Muscle layer of duodenum (tissue), 2 donors: ENCODE measurements at regions not wholly inside any gene's neighbourhood (a gene's known extent, or its start where the extent isn't known, plus 50 kb on each side); places are given as distances from the start of the nearest gene placed in this dataset.

Experiments used
- H3K27ac ChIP-seq: one replicate; pipeline ENCODE4 v1.7.0; 2013; ENCODE audit warnings: mild to moderate bottlenecking, low read length
- H3K27me3 ChIP-seq: one replicate; pipeline ENCODE4 v1.7.0; 2013; ENCODE audit warnings: low read depth, mild to moderate bottlenecking, control low read depth, low read length
- H3K36me3 ChIP-seq, 2 donors: one replicate each; pipeline ENCODE4 v1.7.0; 2013; ENCODE audit warnings: low read length in 2 of 2, control low read depth in 1 of 2, mild to moderate bottlenecking in 1 of 2; ENCODE audit not compliant: insufficient read depth in 2 of 2, control insufficient read depth in 1 of 2
- H3K4me1 ChIP-seq, 2 donors: one replicate each; pipeline ENCODE4 v1.7.0; 2013; ENCODE audit warnings: low read length in 2 of 2, mild to moderate bottlenecking in 2 of 2, control low read depth in 1 of 2, moderate library complexity in 1 of 2; ENCODE audit not compliant: insufficient read depth in 2 of 2, control insufficient read depth in 1 of 2
- H3K4me3 ChIP-seq, 2 donors: one replicate each; pipeline ENCODE4 v1.7.0; 2013; ENCODE audit warnings: low read length in 2 of 2, low read depth in 1 of 2, mild to moderate bottlenecking in 1 of 2
- H3K9me3 ChIP-seq, 2 donors: one replicate each; pipeline ENCODE4 v1.7.0; 2013; ENCODE audit warnings: low read length in 2 of 2, control low read depth in 1 of 2, mild to moderate bottlenecking in 1 of 2; ENCODE audit not compliant: control insufficient read depth in 1 of 2
- donor health status: healthy.

DNA sequence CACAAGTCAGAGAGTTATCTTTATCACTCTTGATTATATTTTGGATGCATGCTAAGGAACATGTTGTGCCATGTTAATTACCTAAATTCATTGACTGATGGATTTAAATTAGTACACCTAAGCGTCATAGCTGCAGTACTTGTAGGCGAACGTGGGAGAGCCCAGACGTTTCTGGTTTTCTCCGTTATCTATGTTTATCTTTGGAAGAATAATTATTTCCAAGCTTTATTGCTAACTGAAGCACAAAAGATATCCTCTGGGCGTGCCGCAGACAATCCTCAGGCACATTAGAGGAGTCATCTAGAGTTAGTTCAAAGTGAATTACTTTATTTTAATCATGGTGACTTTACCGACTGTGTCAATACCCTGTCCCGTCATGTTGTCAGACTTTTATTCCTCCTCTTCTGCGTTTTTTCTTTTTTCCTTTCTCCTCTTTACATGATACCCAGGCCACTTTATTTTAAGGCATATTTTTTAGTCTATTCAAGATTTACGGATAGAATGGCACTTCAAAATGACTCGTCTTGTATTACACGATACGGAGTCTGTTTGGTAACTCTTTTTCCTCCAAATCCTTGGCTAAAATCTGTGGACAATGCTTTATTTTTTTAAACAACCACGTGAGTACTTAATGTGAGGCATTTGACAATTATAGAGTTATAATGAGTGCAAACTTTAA, 632.0 kb upstream of the TENM3 start:
- Histone ChIP-seq H3K9me3 (no peaks in the 10 kb centered on the region), H3K27me3 (no peaks in the 10 kb centered on the region), H3K4me1 (no peaks in the 10 kb centered on the region), H3K4me3 (no peak overlapping the region), H3K36me3 (no peaks in the 10 kb centered on the region), H3K27ac (no peak overlapping the region)

DNA sequence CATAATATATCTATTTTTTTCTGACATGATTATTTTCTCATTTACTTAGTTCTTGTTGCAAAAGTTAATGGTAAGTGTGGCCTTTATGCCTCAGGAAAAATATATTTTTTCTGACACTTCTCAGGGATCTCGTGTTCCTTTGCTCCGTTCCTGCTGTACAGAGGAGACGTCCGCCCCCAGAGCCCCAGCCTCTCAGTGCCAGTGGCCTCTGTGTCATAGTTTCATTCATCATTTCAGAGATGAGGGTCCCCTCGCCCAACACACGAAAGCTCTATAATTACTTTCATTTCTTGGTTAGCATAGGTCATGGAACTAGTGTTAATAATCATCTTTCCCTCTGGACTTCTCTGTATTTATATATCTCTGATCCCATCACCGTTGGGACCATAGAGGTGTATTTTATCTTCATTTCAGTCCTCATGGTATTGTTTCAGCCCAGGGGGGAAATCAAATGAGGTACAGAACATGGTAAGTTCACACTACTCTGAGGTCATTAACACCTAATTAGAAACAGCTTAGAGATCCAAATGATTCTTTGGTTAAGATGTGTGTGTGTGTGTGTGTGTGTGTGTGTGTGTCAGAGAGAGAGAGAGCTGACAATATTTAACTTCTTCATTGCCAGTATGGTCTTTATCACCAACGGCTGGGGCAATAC, 631.1 kb upstream of the TENM3 start:
- no peak overlapping the region for H3K27ac ChIP-seq
- no peaks in the 10 kb centered on the region for H3K4me1 ChIP-seq
- H3K4me3 ChIP-seq, result no peak overlapping the region
- no peaks in the 10 kb centered on the region for H3K27me3 ChIP-seq
- no peaks in the 10 kb centered on the region for H3K36me3 ChIP-seq
- H3K9me3 ChIP-seq, result no peaks in the 10 kb centered on the region

DNA sequence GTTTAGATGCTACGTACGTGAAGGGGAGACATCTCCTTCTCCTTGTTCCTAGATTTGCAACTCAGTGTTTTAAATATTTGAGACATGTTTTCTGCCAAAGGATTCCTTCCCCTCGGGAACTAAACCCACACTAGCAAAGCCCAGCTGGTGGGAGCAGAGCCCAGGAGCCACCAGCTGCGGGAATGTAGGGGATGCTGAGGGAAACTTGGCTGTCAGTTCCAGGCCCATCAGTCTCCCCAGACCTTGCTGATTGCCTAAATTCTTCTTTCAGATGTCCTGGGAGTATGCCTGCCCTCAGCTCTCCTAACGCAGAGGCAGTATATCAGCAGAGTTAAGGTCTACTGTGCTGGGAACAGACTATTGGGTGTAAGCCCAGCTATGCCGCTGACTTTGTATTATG, 630.0 kb upstream of the TENM3 start:
- H3K36me3 ChIP-seq, result no peaks in the 10 kb centered on the region

DNA sequence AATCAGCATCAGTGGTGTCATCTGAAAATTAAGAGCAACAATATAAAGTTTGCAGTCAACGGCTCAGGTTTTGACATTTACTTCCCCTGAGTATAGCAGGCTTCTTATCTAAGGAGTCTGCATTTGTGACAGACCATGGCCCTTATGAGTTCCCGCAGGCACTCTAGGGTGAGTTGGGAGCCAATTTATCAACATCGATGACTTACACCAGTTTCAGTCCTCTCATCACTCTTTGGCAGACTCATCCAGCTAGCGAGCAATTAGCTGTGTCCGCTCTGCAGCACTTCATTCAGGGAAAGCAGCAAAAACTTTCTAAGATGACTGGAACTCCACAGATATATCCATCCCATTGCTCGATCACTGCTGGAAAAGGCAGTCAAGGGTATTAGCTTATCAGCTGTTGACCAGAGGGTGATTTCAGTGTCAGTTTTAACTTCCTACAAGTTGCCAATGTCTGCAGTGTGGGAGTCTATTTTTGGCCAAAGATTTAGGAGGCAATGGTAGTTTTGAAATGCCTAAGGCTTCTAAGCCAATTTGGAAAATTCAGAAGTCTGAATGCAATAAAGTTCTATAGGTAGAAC, 625.1 kb upstream of the TENM3 start:
- no peaks in the 10 kb centered on the region for H3K9me3 ChIP-seq
- H3K36me3 ChIP-seq, result no peaks in the 10 kb centered on the region
- no peaks in the 10 kb centered on the region for H3K4me1 ChIP-seq
- no peak overlapping the region for H3K27ac ChIP-seq
- H3K27me3 ChIP-seq, result no peaks in the 10 kb centered on the region
- H3K4me3 ChIP-seq, result no peak overlapping the region

More for the DNA sequence above, 630.0 kb upstream of the TENM3 start:
- Histone ChIP-seq H3K4me1 (no peaks in the 10 kb centered on the region), H3K4me3 (no peak overlapping the region), H3K27ac (no peak overlapping the region), H3K9me3 (no peaks in the 10 kb centered on the region), H3K27me3 (no peaks in the 10 kb centered on the region)

DNA sequence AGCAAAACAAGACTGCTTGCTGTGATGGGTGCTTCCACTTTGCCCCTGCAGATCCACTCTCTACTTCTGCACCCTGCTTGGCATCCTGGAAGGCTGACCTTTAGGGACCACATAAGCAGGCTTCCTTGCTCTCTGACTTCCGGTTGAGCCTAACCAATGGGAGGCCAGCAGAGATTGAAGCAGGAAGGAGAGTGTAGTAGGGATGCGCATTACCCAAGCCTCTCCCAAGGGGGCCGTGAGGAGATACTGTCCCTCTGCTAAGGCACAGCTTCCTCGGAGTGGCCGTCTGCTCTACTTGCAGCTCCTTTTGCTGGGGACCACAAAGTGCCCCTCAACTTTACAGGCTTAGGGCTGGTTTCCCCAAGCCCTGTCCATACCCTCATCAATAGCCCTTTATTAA, 624.3 kb upstream of the TENM3 start:
- Histone ChIP-seq H3K9me3 (no peaks in the 10 kb centered on the region), H3K27ac (no peak overlapping the region), H3K4me3 (no peak overlapping the region)

DNA sequence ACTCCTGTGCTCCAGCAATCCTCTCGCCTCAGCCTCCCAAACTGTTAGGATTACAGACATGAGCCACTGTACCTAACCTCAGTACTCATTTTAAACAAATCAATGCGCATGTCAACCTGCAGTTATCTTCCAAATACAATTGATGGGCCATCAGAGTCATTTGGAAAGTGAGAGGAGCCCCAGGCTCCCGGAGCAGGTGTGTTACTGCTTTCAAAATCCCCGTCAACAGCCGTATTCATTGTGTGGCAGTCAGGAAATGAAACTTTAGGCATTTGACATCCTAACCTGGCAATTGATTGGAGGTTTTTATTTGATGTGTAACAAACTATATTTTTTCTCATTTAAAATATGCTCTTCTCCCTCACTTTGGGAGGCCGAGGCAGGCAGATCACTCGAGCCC, 623.6 kb upstream of the TENM3 start:
- H3K27ac ChIP-seq, result no peak overlapping the region

More for the DNA sequence above, 624.3 kb upstream of the TENM3 start:
- Histone ChIP-seq H3K4me1 (no peaks in the 10 kb centered on the region), H3K36me3 (no peaks in the 10 kb centered on the region), H3K27me3 (no peaks in the 10 kb centered on the region)

DNA sequence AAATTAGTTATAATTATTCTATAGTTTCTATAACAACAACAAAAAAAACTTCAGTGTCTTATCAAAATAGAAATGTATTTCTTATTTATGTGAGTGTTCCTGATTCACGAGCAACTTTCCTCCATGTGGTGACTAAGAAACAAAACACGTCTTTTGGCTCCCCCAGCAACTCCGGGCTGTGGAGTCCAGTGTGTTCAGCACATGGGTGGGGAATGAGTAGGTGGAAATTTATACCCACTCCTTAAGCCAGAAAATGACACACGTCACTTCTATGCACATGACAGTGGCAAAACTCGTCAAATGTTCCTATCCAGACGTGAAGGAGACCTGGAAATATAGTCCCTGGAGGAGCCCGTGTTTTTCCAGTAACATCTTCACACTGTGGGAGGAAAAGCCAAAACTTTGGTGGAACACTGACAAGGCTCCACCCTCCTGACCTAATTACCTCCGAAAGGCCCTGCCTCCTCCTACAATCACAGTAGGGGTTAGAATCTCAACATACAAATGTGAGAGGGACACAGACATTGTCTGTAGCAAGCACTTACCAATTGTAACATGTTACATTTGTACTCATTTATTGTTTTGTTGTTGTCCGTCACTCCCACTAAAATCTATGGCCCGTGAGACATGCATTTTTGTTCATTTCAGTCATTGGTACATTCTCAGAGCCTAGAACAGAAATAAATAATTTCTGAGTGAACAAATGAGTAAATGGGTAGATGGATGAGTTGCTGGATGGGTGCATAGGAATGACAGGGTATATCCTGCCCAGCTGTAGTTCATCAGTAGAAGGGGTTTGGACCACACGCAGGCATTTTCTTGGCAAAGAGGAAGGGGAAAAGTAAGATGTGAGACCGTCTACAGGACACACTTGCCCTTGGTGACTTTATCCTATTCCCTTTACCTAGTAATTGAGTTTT, 605.8 kb upstream of the TENM3 start:
- Histone ChIP-seq H3K4me3 (no peak overlapping the region), H3K36me3 (no peaks in the 10 kb centered on the region), H3K9me3 (no peaks in the 10 kb centered on the region), H3K27ac (no peak overlapping the region), H3K4me1 (no peaks in the 10 kb centered on the region), H3K27me3 (no peaks in the 10 kb centered on the region)

More for the DNA sequence above, 623.6 kb upstream of the TENM3 start:
- no peaks in the 10 kb centered on the region for H3K27me3 ChIP-seq
- H3K4me3 ChIP-seq, result no peak overlapping the region
- no peaks in the 10 kb centered on the region for H3K4me1 ChIP-seq
- H3K9me3 ChIP-seq, result no peaks in the 10 kb centered on the region
- no peaks in the 10 kb centered on the region for H3K36me3 ChIP-seq

DNA sequence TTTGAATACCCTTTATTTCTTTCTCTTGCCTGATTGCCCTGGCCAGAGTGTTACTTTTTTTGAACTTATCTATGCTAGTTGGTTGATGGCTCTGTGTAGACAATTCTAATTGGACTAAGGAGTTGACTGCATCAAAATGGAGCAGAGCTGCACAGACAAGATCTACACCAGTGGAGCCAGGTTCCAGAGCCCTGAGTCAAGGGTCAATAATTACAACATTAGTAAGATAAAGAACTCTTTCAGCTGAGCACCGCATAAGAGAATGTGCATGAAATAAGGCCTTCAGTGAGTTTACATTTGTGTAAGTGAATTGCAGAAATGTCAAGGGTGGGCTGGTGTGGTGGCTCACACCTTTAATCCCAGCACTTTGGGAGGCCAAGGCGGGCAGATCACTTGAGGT, 599.7 kb upstream of the TENM3 start:
- Histone ChIP-seq H3K4me3 (no peak overlapping the region), H3K4me1 (no peaks in the 10 kb centered on the region), H3K36me3 (no peaks in the 10 kb centered on the region), H3K27me3 (no peaks in the 10 kb centered on the region), H3K9me3 (no peaks in the 10 kb centered on the region), H3K27ac (no peak overlapping the region)

DNA sequence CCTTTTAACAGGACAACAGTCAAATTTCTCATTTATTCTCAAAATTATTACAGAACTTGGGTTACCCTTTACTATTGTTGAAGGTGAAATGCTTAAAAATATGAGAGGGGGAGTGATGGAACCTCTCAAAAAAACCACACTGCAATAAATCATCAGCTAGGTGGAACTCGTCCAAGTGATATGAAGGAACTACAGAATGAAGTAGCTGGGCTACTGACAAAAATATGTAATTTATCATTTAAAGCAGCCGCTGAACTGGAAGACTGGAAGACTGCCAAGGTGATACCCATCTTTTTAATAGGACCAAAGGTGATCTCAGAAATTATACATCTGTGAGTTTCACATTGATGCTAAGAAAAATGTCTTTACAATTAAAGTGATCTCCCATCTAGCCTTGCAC, 597.7 kb upstream of the TENM3 start:
- H3K36me3 ChIP-seq, result no peaks in the 10 kb centered on the region
- no peak overlapping the region for H3K27ac ChIP-seq
- no peaks in the 10 kb centered on the region for H3K4me1 ChIP-seq
- no peaks in the 10 kb centered on the region for H3K27me3 ChIP-seq
- no peak overlapping the region for H3K4me3 ChIP-seq
- H3K9me3 ChIP-seq, result no peaks in the 10 kb centered on the region

DNA sequence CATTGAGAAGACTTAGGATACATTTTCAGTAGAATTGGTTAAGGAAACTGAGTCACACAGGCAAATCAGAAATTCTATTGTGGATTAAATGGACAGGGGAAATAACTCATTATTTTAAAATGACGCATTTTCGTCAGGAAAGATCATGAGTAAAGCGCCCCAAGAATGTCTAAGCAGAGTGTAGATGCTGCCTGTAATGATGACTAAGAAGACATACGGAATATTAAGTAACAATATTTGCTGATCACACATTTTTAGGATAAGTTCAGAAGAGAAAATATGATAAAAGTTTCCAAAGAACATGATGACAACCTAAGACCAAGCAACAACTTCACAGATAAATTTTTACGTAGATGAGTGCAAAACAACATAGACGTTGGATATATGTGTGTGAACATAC, 596.3 kb upstream of the TENM3 start:
- Histone ChIP-seq H3K4me1 (no peaks in the 10 kb centered on the region), H3K27ac (no peak overlapping the region)

More for the DNA sequence above, 596.3 kb upstream of the TENM3 start:
- Histone ChIP-seq H3K36me3 (no peaks in the 10 kb centered on the region), H3K27me3 (no peaks in the 10 kb centered on the region), H3K4me3 (no peak overlapping the region), H3K9me3 (no peaks in the 10 kb centered on the region)
